ENCODE measurements at regions not wholly inside any gene's neighbourhood (a gene's known extent, or its start where the extent isn't known, plus 50 kb on each side); places are given as distances from the start of the nearest gene placed in this dataset.

DNA sequence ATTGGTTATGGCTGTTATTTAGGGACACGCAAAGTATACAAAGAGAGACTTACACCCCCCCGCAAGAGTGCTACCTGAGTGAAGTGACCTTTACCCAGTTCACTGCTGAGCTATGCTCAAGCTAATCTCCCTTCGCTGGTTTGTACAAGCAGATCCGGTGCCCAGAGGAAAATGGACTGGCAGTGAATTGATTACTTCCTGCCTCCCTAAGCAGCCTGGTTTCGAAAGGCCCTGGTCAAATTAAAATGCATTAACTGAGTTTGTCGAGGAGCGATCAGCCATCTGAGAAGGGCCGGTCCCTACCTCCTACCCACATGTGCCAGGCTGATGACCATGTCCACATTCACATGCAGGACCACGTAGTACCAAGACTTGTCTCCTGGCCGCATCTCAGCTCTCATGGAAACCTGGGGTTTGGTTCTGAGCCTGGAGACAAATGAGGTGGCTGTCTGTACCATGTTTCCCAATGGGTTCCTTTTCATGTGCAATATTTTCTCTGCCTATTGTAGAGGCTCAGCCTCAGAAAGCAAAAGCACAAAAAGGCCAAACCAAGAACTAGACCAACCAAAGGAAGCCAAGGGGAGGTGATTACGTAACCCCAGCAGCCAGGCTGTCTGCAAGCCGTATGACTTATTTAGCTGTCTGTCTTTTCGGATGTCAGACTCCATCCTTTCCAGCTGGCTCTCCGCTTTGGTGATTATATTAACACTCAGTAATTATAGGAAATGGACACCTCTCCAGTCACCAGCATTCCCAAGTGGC, 284.7 kb upstream of the PWP1 start:
- Histone ChIP-seq H3K27ac (ENCODE audit: low read depth, low read length) (no peak overlapping the region), H3K79me2 (ENCODE audit: insufficient read depth, low read length) (no peaks in the 10 kb centered on the region), H2AFZ (ENCODE audit: low read depth, low read length, severe bottlenecking) (no peak overlapping the region), H3K9me2 (replicated peaks; ENCODE audit: insufficient read depth, low read length) (no peaks in the 10 kb centered on the region), H3K27me3 (ENCODE audit: low read length) (no peaks in the 10 kb centered on the region), H3K36me3 (ENCODE audit: low read length) (no peaks in the 10 kb centered on the region), H3K4me2 (ENCODE audit: low read depth, low read length, poor library complexity, severe bottlenecking) (no peak overlapping the region), H3K4me3 (ENCODE audit: insufficient read depth, low read length, poor library complexity, severe bottlenecking) (no peak overlapping the region), H3K9ac (ENCODE audit: low read length) (no peak overlapping the region), H3K9me3 (ENCODE audit: insufficient read depth, low read length) (no peaks in the 10 kb centered on the region), H4K20me1 (ENCODE audit: low read depth, low read length) (no peaks in the 10 kb centered on the region), H3F3A (ENCODE audit: insufficient read depth) (no peaks in the 10 kb centered on the region)
- TF ChIP-seq EZH2phosphoT487 (conservative IDR thresholded peaks at IDR 0.05; ENCODE audit: low read length): no peak
- TF ChIP-seq, protein P1, sequence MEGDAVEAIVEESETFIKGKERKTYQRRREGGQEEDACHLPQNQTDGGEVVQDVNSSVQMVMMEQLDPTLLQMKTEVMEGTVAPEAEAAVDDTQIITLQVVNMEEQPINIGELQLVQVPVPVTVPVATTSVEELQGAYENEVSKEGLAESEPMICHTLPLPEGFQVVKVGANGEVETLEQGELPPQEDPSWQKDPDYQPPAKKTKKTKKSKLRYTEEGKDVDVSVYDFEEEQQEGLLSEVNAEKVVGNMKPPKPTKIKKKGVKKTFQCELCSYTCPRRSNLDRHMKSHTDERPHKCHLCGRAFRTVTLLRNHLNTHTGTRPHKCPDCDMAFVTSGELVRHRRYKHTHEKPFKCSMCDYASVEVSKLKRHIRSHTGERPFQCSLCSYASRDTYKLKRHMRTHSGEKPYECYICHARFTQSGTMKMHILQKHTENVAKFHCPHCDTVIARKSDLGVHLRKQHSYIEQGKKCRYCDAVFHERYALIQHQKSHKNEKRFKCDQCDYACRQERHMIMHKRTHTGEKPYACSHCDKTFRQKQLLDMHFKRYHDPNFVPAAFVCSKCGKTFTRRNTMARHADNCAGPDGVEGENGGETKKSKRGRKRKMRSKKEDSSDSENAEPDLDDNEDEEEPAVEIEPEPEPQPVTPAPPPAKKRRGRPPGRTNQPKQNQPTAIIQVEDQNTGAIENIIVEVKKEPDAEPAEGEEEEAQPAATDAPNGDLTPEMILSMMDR (IDR thresholded peaks at IDR 0.05; ENCODE audit: insufficient read depth, low read length, poor library complexity, severe bottlenecking): no peak

DNA sequence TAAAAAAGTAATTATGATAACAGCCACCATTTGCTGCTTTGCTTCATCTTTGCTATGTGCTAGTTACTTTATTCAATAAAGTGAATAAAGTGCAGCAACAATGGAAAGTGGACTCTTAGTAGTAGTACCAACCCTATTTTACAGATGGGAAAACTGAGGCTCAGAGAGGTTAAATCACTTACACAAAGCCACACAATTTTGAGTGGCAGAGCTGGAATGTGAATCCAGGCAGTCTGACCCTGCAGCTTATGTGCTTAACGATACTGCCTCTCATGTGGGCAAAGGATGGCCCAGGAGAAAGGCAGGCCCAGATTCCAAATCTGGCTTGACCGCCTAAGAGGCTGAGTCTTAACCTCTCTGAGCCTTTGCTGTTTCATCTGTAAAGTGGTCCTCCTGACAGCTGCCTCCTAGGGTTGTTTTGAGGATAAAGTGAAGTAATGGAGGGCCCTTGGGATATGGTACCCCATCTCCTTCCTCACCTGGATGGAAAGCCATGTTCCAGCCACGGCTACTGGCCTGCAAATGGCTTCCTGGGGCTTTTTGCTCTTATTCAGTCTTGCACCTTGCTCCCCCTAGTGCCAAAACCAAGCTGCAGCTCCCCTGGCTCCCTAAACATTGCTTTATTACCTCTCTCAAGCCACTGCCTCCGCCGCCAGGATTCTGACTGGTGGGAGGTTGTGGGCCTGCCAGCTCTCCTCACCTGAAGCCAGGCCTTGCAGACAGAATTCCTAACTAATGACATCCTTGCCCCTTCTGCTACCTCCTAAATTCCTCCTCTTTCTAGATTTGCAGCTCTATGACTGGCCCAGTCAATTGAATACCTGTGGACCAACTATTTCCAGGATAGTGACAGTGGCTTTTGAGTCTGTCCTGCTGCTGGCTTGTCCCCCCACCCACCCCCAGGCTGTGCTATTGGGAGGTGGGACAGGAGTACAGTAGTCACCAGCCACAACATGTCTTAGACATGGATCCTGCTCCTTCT, 283.3 kb upstream of the PWP1 start:
- H3K4me2 ChIP-seq (ENCODE audit: low read depth, low read length, poor library complexity, severe bottlenecking): no peak overlapping the region
- no peaks in the 10 kb centered on the region for H3F3A ChIP-seq (ENCODE audit: insufficient read depth)
- H3K9me3 ChIP-seq (ENCODE audit: insufficient read depth, low read length): no peaks in the 10 kb centered on the region
- no peak for TF ChIP-seq EZH2phosphoT487 (conservative IDR thresholded peaks at IDR 0.05; ENCODE audit: low read length)
- TF ChIP-seq, protein P1 (IDR thresholded peaks at IDR 0.05; ENCODE audit: insufficient read depth, low read length, poor library complexity, severe bottlenecking): peak; percentile 23
- H3K9ac ChIP-seq (ENCODE audit: low read length): no peak overlapping the region
- H3K9me2 ChIP-seq (replicated peaks; ENCODE audit: insufficient read depth, low read length): no peaks in the 10 kb centered on the region
- no peaks in the 10 kb centered on the region for H3K36me3 ChIP-seq (ENCODE audit: low read length)
- H3K79me2 ChIP-seq (ENCODE audit: insufficient read depth, low read length): no peaks in the 10 kb centered on the region
- no peaks in the 10 kb centered on the region for H4K20me1 ChIP-seq (ENCODE audit: low read depth, low read length)
- H2AFZ ChIP-seq (ENCODE audit: low read depth, low read length, severe bottlenecking): no peak overlapping the region
- H3K27me3 ChIP-seq (ENCODE audit: low read length): no peaks in the 10 kb centered on the region
- H3K27ac ChIP-seq (ENCODE audit: low read depth, low read length): no peak overlapping the region
- no peak overlapping the region for H3K4me3 ChIP-seq (ENCODE audit: insufficient read depth, low read length, poor library complexity, severe bottlenecking)

DNA sequence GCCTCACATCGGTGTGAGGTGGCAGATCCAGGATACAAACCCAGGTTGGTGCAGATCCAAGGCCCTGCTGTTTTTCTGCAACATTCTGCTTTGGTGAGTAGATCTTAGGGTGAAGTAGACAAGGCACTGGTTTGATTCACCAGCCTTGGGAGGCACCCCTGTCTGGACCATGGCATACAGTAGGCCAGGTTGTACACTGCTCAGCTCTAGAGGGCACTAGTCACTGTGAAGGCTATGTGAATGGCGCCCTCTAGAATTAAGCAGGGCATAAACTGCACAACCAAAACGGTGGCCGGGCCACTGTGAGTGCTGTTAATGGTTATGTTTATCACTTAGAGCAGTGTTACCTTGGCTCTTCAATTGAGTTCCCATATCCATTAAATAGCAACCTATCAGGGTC, 280.6 kb upstream of the PWP1 start:
- no peaks in the 10 kb centered on the region for H3K9me2 ChIP-seq (replicated peaks; ENCODE audit: insufficient read depth, low read length)
- no peaks in the 10 kb centered on the region for H4K20me1 ChIP-seq (ENCODE audit: low read depth, low read length)
- H3K27ac ChIP-seq (ENCODE audit: low read depth, low read length): no peak overlapping the region
- no peak overlapping the region for H3K4me2 ChIP-seq (ENCODE audit: low read depth, low read length, poor library complexity, severe bottlenecking)
- H3F3A ChIP-seq (ENCODE audit: insufficient read depth): no peaks in the 10 kb centered on the region
- H3K4me3 ChIP-seq (ENCODE audit: insufficient read depth, low read length, poor library complexity, severe bottlenecking): no peak overlapping the region
- no peak overlapping the region for H2AFZ ChIP-seq (ENCODE audit: low read depth, low read length, severe bottlenecking)
- TF ChIP-seq, protein P1 (IDR thresholded peaks at IDR 0.05; ENCODE audit: insufficient read depth, low read length, poor library complexity, severe bottlenecking): peak; percentile 27
- no peak for TF ChIP-seq EZH2phosphoT487 (conservative IDR thresholded peaks at IDR 0.05; ENCODE audit: low read length)
- H3K9ac ChIP-seq (ENCODE audit: low read length): no peak overlapping the region
- H3K9me3 ChIP-seq (ENCODE audit: insufficient read depth, low read length): no peaks in the 10 kb centered on the region
- H3K27me3 ChIP-seq (ENCODE audit: low read length): no peaks in the 10 kb centered on the region
- no peaks in the 10 kb centered on the region for H3K36me3 ChIP-seq (ENCODE audit: low read length)
- no peaks in the 10 kb centered on the region for H3K79me2 ChIP-seq (ENCODE audit: insufficient read depth, low read length)

All from SU-DHL-6 (cell line).